ENCODE measurements at regions not wholly inside any gene's neighbourhood (a gene's known extent, or its start where the extent isn't known, plus 50 kb on each side); places are given as distances from the start of the nearest gene placed in this dataset.

DNA sequence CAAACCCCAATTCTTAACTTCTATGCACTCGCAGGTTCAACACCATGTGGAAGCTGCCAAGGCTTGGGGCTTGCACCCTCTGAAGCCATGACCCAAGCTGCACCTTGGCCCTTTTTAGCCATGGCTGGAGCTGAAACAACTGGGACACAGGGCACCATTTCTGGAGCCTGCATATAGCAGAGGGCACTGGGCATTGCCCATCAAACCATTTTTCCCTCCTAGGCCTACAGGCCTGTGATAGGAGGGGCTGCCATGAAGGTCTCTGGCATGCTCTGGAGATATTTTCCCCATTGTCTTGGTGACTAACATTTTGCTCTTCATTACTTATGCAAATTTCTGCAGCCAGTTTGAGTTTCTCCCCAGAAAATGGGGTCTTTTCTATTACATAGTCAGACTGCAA is 484.7 kb downstream of the EPHA7 start:
- DNase-seq = no peak

DNA sequence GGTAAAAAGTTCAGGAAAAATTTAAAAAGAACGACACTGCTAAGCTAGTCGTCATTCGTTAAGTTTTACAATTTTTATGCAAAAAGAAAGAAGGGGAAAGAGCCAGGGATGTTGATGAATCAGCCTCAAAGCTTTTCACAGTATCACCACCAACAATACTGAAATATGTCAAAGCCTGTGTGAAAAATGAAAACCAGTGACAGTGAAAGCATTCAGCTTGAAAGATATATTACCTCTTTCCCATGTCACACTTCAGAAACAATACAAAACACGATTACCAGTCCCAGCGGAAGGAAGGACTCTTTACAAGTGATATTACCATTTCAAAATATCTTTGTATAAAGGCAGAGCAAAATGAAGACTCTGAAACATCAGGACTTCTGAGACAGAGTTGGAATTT is 489.2 kb downstream of the EPHA7 start:
- no peak for DNase-seq

DNA sequence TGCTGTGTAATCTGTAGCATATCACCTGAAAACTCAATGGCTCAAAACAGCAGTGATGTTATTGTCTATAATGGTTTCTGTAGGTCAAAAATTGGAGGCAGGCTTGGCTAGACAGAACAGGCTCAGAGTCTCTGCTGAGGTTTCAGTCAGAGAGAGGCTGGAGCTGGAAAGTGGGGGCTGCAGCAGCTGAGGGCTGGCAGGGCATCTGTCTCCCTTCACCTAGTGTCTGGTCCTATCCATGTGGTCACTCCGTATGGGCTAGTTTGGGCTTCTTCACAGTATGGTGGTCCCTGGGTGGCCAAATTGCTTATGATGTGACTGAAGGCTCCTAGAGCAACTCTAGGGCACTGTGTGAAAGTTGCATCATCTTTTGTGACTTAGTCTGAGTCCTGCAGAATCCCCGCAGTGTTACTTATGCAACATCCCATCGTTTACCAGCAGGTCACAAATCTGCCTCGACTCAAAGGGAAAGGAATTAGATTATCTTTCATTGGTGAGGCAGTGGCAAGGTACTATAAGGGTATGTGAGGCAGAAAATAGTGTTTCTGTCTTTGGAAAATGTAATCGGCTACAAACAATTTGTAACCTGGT is 497.0 kb downstream of the EPHA7 start:
- DNase-seq = no peak

DNA sequence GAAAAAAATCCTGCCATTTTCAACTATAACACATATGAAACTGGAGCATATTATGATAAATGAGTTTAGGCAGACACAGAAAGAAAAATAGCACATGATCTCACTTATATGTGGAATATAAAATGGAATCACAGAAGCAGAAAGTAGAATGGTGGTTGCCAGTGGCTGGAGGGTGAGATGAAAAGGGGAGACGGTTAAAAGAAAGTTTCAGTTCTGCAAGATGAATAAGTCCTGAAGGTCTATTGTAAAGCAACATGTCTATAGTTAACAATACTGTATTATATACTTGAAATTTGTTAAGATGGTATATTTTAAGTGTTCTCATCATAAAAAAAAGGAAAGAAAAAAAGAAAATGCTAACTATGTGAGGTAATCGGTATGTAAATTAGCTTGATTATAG is 503.9 kb downstream of the EPHA7 start:
- DNase-seq = no peak

DNA sequence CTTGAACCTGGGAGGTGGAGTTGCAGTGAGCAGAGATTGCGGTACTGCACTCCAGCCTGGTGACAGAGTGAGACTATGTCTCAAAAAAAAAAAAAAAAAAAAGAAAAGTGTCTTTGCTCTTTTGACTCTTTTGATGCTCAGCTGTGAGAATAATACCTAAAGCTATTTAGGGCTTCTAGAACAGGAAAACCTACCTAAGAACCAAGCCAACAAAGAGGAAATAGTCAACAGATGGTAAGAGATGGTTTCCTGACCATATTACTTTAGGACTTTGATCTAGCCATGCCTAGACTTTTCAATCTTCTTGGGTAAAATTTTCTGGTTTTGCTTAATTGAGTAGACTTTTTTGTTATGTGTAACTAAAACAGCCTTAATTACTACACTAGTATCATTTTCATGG is 508.1 kb downstream of the EPHA7 start:
- DNase-seq = no peak

DNA sequence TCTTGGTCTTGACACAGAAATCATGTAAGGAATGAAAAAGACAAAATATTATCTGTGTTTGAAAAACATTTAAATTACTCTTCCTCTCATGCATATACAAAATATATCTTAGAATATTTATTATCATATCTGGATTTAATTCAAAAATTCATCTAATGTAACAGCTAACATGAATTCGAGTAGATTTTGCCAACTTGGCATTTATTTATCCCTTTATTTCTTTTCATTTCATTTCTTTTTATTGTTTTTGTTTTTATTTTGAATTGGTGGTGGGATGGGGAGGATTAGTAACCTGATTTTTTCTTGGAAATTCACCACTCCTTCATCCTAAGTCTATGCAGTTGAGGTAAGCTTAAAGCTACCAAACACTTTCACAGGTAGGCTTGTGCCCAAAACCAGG is 508.7 kb downstream of the EPHA7 start:
- DNase-seq = no peak

DNA sequence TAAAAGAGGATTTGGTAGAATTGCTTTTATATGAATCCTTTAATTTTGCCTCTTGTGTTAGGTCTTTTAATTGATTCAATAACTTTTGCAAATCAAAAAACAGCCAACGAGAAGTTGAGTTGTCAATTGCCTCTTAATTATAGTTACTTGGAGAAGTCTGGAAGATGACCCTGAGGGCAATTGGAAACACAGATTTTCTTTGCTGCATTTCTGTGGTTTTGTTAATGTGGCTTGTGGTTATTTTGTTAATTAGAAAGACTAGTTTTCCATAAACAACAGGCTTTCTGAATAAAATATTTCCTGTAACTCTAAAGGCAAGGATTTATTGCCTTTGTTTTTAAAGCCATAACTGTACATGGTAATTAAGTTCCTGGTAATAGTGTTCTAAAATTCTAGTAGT is 513.0 kb downstream of the EPHA7 start:
- DNase-seq = no peak

DNA sequence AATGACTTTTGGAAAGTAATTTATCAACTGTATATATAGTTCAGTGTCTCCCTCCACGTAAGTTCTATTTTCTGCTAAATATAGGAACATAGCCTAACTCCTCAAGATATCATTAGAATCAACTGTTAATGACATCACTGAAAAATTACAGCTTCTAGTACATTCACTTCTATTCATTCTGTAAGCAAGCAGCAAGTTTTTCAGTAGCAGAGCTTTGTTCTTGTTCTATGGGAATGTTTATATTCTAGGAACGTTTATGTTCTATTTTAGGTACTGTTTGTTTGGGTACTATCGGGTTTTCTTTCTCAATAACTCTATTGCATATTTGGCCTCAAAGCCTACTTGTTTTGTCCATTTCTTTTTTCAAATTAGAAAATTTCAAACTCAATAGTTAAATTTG is 525.6 kb downstream of the EPHA7 start:
- no peak for DNase-seq

DNA sequence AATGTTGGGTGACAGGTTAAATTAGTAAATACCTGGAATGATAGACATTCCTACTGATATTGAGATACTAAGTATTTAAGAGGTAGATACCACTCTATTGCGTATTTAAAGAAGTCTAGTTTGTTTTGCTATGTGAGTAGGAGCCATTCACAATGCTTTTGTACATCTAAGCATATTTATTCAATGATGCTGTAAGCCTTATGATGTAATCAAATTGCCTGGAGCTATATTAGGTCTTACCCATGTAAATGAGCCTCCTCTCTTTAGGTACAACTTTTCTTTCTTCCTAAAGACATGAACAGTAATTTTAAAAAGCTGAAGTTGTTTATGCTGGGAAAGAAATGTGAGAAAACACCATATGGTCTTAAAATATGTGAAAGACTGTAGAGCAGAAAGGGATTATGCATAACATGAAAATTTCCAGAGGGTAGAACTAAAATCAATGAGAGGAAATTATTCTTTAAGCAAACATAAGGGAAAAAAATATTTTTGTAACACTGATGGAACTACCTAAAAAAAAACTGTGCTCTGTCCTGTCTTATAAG is 526.7 kb downstream of the EPHA7 start:
- no peak for DNase-seq

DNA sequence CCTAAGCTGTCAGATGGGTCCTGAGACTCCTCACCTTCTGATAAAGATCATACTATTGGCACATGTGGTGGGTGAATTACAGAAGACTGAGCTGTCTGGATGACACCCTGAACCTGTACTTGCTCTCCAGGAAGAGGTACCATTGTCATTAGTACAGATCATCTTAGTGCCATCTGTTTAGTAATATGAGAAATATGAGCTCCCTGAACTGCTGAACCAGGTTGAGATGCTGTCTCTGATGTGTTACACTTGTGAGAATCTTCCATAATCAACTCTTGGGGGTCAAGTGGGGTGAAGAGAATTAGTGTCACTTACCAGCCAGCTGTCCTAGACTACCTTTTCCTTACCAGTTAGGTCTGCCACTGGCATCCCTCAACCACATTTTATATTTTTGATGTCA is 531.0 kb downstream of the EPHA7 start:
- DNase-seq = no peak

DNA sequence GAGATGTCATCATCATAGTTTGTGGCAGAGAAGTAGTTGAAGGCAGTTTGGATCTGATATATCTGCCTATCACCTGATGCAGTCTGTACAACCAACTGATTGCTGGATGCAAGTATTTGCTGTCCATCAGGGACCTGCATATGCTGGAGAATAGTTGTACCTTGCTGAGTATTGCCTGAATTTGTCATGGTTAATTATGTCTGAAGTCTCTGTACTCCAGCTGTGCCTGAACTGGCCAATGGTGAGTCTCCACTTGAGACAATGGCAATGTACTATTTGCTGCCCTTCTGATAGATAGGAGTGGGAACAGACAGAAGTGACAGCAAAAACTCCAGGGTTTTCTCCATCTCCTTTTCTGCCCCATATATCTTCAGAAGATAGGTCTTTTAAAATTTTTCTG is 531.5 kb downstream of the EPHA7 start:
- DNase-seq = no peak

DNA sequence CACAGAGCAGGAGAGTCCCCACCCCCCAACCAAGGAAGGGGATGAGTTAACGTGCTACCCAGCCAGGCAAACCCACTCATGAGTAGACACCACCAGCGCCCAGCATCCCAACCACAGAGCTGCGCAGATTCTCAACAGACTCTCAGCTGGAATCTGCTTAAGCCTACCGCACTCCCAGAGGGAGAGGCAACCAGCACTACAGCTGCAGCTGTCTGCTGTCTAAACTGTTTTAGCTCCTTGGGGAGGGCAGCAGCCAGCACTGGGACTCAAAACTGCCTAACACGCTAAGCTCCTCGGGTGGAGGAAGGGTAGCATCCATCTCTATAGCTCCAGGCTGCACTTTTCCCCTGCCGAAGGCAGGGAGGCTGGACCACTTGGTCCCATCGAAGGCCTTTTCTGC is 539.8 kb downstream of the EPHA7 start:
- DNase-seq = no peak

DNA sequence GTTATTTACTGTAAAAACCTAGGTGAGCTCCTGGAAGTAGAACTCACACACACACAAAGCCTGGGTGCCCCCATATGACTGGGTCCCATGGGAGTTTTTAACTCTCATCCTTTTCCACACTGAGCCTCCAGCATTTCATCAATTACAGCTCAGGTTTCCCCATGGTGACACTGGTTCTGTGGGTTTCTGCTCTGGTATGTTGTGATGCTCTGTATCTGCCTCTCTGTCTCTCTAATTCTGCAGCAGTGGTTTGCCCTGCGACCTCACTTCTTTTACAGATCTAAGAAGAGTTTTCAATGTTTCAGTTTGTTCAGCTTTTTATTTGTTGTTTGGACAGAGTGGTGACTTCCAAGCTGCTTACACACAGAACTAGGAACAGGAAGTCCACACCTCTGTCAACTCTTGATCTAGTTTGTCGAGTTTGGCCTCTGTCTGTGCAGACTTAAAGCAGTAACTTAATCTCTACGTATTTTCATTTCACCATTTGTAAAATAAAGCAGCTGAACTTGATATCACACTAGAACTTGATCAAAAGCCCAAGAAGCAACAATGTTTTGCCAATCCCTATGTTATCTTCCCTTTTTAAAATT is 554.3 kb downstream of the EPHA7 start:
- no peak for DNase-seq

DNA sequence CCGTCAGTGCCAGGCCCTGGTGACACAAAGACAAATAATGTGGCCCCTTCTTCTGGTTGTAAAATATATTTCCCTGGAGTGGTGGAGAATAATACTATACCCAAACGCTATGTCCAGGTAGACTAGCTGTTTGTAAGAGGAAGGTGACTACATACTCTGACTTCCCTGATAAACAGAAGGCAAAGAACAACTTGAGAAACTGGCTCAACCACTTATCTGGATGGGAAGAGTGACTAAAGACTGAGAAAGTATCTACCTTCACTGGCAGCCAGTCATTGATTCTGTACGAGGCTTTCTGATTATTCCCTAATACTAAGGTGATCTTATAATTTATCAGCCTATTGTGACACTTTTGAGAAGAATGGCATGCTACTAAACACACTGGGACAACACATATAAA is 569.7 kb downstream of the EPHA7 start:
- DNase-seq = no peak

DNA sequence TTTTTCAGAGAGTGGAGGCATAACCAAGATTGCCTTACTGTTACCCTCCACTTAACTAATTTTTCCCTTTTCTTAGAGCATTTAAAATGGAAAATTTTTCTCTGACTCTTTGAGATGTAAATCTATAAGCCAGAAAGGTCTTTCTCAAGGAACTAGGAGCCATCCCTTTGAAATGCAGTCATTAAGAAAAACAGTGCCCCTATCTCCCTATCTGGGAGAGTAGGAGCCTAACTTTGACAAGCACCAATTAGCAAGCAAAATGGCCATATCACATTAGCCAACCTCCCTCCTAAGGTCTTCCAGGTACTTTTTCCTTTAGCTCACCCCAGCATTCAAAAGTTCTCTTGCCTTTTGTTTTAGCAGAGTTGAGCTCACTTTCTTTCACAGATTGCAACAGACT is 570.5 kb downstream of the EPHA7 start:
- DNase-seq = no peak

DNA sequence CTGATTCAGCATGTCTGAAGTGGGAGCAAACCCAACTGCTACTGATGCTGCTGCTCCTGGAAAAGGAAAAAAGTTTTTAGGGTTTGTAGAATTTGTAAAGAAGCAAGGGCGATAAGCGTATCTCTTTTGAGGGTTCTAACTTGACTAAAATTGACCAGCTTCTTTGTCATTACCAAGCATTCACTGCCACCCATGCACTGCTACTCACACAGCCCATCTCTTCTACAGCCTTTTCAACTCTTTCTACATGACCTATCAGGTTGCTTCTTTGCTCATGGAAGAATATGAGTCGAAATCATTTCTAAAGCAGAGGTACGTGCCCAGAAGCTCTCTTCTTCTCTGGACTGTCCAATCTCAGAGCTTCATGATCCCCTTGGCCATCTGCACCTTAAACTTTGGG is 570.9 kb downstream of the EPHA7 start:
- DNase-seq = no peak

DNA sequence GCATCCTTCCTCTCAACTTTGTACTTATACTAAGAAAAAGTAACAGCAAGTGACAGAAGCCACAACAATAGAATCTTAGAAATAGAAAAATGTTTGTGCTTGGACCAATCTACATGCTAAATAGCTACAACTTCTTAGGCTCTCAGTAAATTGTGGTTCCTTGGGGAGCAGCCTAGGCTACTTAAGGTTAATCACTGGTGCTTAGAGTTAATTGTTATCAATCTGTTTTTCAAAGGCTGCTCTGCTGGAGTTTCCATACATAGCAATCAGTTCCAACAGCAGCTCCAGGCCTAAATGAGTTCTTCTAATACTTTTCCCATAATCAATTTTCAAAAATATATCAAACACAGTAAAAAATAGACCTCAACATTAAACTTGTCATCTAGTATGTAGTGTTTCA is 571.4 kb downstream of the EPHA7 start:
- no peak for DNase-seq

DNA sequence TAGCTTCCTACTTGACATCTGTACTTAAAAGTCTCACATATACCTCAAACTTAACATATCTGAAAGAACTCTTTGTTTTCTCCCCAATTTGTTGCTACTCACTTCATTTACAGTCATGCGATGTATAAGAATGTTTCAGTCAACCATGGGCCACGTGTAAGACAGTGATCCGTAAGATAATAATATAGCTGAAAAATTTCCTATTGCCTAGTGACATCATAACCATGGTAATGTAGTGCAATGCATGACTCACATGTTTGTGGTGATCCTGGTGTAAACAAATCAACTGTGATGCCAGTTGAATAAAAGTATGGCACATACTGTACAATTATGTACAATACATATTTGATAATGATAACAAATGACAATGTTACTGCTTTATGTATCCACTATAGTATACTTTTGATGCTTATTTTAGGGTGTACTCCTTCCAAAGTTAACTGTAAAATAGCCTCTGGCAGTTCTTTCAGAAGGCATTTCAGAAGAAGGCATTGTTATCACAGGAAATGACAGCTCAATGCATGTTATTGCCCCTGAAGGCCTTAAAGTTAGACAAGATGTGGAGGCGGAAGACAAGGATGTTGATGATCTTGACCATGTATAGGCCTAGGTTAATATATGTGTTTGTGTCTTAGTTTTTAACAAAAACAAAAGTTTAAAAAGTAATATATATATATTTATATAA is 579.0 kb downstream of the EPHA7 start:
- DNase-seq = no peak

DNA sequence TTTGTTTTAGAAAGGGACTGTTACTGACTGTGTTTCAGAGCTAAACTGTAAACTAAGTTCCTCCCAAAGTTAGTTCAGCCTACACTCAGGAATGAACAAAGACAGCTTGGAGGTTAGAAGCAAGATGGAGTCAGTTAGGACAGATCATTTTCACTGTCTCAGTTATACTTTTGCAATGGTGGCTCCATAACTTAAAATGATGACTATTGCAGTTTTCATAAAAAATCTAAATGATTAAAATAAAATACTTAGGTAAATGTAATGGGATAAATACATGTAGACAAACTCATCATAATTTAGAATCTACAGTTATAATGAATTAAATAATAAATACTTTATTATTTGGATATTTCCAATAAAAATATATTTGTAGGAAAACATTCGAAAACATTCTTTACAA is 590.6 kb downstream of the EPHA7 start:
- DNase-seq = no peak

DNA sequence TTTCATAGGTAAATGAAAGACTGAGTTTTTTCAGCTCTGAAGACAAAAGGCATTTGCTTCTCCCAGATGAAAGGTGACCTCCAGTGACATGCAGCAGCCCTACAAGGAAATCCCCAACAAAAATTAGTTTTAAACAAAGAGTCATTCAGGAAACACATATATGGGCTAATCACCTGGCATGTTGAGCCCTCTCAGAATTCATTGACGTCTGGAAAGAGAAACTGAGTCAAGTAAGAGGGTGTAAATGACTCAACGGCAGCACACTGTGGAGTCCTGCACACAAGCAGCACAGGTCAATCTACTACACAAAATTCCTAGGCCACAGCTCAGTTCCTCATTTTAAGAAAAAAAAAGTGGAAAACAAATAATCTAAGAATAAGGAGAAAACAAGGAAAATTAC is 592.3 kb downstream of the EPHA7 start:
- no peak for DNase-seq

DNA sequence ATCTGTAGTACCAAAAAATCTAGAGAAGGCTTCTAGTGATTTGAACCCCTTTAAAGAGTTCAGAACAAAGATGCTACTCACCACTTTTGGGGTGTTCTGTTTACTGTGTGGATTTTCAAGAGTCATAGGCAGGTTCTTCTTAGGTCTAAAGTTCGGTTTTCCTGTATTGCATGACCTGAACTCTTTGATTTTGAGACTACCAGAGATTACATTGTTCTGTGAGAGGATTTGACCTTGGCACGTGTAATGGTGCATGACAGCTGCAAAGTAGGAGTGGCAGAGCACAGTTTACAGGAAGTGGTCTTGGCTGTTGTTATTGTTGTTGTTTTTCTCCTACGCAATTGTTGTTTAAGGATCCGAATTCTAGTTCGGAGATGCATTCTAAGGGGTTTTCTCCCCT is 592.7 kb downstream of the EPHA7 start:
- no peak for DNase-seq

DNA sequence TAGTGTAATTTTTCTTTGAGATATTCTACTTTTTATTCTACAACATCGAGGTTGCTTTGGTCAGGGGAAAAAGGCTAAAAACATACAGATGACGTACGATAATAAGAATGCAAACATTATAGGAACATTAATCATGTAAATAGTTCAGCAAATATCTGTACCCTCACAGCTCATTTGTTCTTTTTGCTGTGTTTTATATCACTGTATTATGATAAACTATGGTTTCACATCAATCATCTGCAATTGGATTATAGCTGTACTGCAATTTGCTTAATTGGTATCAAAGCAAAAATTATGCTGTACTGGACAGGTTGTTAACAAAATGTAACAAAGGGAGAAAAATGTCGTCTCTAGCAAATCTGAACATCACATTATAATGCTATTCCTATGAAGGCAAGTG is 597.1 kb downstream of the EPHA7 start:
- no peak for DNase-seq

DNA sequence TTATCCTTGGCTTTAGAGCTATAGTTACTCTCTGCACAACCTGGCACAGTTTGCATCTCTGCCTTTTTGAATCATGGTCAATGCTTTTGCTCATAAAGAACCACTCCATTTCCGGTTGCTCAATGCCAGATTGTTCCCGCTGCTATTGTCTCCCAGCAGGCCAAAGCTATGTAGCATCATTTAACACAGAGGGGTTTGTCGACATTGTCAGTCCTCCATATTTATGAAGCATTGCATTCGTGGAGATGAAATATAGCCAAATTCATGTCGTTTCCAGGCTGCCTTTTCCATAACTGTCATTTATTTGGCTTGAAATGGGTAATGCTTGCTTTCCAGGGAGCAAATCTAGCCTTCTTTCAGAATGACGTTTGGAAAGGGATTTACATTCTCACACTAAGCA is 598.8 kb downstream of the EPHA7 start:
- DNase-seq = no peak

DNA sequence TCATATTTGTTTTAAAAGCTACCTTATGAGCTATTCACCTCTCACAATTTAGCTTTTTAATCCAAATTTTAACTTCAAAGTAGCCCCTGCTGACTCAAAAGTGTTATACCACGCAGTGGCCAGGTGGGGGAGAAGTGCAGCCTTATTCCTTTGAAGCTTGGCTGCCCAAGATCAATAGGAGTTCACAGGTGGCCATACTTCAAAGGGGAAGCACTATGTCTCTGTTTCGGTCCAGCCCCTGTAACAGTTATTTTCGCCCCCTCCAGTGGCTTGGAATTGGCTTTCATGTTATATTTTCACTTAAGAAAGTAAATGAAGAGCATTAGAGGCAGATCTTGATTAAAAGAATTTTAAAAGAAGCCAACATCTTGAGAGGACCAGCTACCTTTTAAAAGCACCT is 608.4 kb downstream of the EPHA7 start:
- no peak for DNase-seq

DNA sequence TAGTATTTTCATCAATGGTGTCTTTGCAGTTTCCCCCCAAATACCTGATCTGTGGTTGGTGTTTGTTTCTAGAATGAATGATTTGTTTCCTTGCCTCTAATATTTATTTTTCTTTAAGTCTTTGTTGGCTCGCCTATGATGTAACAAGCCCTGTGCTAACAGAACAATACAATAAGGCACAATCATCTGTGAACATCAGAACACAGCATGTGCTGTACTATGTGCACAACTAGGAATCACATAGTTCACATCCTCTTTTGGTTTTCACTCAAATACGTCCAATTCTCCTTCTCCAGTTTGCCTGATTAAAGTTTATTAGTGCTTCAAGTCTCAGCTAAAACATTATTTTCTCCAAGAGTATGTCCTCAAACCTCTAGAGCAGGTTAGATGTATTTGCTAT is 613.1 kb downstream of the EPHA7 start:
- no peak for DNase-seq
